H1 (cell line): ENCODE measurements at regions not wholly inside any gene's neighbourhood (a gene's known extent, or its start where the extent isn't known, plus 50 kb on each side); places are given as distances from the start of the nearest gene placed in this dataset.

ENCODE experiments used
- CHD2 ChIP-seq: IDR thresholded peaks from 2 replicates; pipeline ENCODE4 v1.6.1; 2012; ENCODE audit warnings: low read length, improper control_type of control experiment
- EP300 ChIP-seq, 2 experiments: IDR thresholded peaks; 1 replicate in 1 of 2; 2 replicates in 1 of 2; pipeline ENCODE4 v1.6.1; 2011 to 2012; ENCODE audit warnings: low read depth in 2 of 2, low read length in 2 of 2, mild to moderate bottlenecking in 2 of 2, borderline replicate concordance in 1 of 2, inconsistent platforms in 1 of 2, moderate library complexity in 1 of 2
- MAFK ChIP-seq: IDR thresholded peaks from 2 replicates; pipeline ENCODE4 v1.6.1; 2012; ENCODE audit warnings: low read depth, mild to moderate bottlenecking, improper control_type of control experiment, low read length
- RAD21 ChIP-seq, 2 experiments: IDR thresholded peaks in 1 of 2; conservative IDR thresholded peaks in 1 of 2; 2 replicates each; pipeline ENCODE4 v1.6.1; 2011; ENCODE audit warnings: low read depth in 2 of 2, low read length in 2 of 2, improper control_type of control experiment in 1 of 2, inconsistent platforms in 1 of 2, mild to moderate bottlenecking in 1 of 2, moderate library complexity in 1 of 2
- RFX5 ChIP-seq: IDR thresholded peaks from 2 replicates; pipeline ENCODE4 v1.6.1; 2011; ENCODE audit warnings: low read depth, low read length, improper control_type of control experiment, borderline replicate concordance
- SIN3A ChIP-seq, 2 experiments: IDR thresholded peaks in 1 of 2; conservative IDR thresholded peaks in 1 of 2; 2 replicates each; pipeline ENCODE4 v1.6.1; 2011 to 2012; ENCODE audit warnings: low read length in 2 of 2, improper control_type of control experiment in 1 of 2, low read depth in 1 of 2, mild to moderate bottlenecking in 1 of 2
- SIX5 ChIP-seq: IDR thresholded peaks from 2 replicates; pipeline ENCODE4 v1.6.1; 2011; ENCODE audit warnings: mild to moderate bottlenecking, low read depth, low read length
- TAF7 ChIP-seq: optimal IDR thresholded peaks from 2 replicates; pipeline ENCODE3; 2011; ENCODE audit warnings: low read depth, mild to moderate bottlenecking, inconsistent platforms, low read length, moderate library complexity, borderline replicate concordance
- TF ChIP-seq, protein P1 (sequence below), 3 experiments: IDR thresholded peaks; 1 replicate in 2 of 3; 2 replicates in 1 of 3; pipeline versions ENCODE4 v1.5.1 to v1.6.1; 2011; ENCODE audit warnings: low read length in 3 of 3, mild to moderate bottlenecking in 3 of 3, inconsistent platforms in 2 of 3, low read depth in 1 of 3, moderate library complexity in 1 of 3; ENCODE audit not compliant: insufficient read depth in 1 of 3; ENCODE audit errors: control extremely low read depth in 1 of 3

GRCh38 chr6:54700158-54700557 is 146.4 kb upstream of the FAM83B start:
- no peak for TF ChIP-seq MAFK
- no peak for TF ChIP-seq RFX5
- no peak for TF ChIP-seq RAD21 (IDR thresholded peaks at IDR 0.05 in 1 of 2, conservative IDR thresholded peaks at IDR 0.05 in 1 of 2; ENCODE audit: low read depth in 2 of 2, low read length in 2 of 2)
- TF ChIP-seq, protein P1, sequence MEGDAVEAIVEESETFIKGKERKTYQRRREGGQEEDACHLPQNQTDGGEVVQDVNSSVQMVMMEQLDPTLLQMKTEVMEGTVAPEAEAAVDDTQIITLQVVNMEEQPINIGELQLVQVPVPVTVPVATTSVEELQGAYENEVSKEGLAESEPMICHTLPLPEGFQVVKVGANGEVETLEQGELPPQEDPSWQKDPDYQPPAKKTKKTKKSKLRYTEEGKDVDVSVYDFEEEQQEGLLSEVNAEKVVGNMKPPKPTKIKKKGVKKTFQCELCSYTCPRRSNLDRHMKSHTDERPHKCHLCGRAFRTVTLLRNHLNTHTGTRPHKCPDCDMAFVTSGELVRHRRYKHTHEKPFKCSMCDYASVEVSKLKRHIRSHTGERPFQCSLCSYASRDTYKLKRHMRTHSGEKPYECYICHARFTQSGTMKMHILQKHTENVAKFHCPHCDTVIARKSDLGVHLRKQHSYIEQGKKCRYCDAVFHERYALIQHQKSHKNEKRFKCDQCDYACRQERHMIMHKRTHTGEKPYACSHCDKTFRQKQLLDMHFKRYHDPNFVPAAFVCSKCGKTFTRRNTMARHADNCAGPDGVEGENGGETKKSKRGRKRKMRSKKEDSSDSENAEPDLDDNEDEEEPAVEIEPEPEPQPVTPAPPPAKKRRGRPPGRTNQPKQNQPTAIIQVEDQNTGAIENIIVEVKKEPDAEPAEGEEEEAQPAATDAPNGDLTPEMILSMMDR (IDR thresholded peaks at IDR 0.05; ENCODE audit: control extremely low read depth in 1 of 3, insufficient read depth in 1 of 3, low read depth in 1 of 3, low read length in 3 of 3): no peak
- no peak for TF ChIP-seq TAF7
- no peak for TF ChIP-seq EP300 (IDR thresholded peaks at IDR 0.05; ENCODE audit: borderline replicate concordance in 1 of 2, low read depth in 2 of 2, low read length in 2 of 2)
- no peak for TF ChIP-seq SIX5
- no peak for TF ChIP-seq CHD2
- TF ChIP-seq SIN3A (conservative IDR thresholded peaks at IDR 0.05 in 1 of 2, IDR thresholded peaks at IDR 0.05 in 1 of 2; ENCODE audit: low read depth in 1 of 2, low read length in 2 of 2): no peak
